ENCODE measurements at regions not wholly inside any gene's neighbourhood (a gene's known extent, or its start where the extent isn't known, plus 50 kb on each side); places are given as distances from the start of the nearest gene placed in this dataset.
A peak's percentile ranks its signal among the peaks of the same experiment; 100 is the strongest.

GRCh38 chr4:159483782-159484741, 381.2 kb downstream of the RAPGEF2 start:
- no peak for DNase-seq (ENCODE audit: extremely low read depth, low read depth)
- TF ChIP-seq CTCF (IDR thresholded peaks at IDR 0.05; ENCODE audit: low read depth, low read length): no peak

GRCh38 chr4:159484864-159485263, 382.0 kb downstream of the RAPGEF2 start:
- no peak for DNase-seq (ENCODE audit: extremely low read depth, low read depth)
- no peak for TF ChIP-seq CTCF (IDR thresholded peaks at IDR 0.05; ENCODE audit: low read depth, low read length)

- DNase-seq (ENCODE audit: extremely low read depth, low read depth): peak; percentile 36
These were observed 384.4 kb downstream of the RAPGEF2 start for GRCh38 chr4:159487284-159487747.

DNA sequence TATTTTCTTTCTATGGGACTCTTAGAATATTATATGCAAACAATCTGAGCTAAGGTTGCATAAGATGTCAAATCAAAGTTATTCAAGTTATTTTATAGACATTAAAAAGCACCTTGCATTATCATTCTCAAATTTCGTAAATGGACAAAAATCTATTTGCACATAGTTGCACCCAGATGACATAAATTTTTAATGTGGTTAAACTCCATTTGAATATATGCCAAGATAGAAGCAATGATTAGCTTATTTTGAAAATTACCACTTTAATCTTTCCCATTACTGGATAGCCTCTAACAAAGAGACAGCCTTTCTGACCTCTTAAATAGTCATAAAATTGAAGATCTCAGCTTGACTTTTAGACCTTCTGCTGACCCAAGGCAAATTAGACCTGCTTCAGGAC, 386.8 kb downstream of the RAPGEF2 start:
- TF ChIP-seq CTCF (IDR thresholded peaks at IDR 0.05; ENCODE audit: low read depth, low read length): no peak
- DNase-seq (ENCODE audit: extremely low read depth, low read depth): no peak

More at GRCh38 chr4:159487284-159487747, 384.4 kb downstream of the RAPGEF2 start:
- peak; percentile 86 for TF ChIP-seq CTCF (IDR thresholded peaks at IDR 0.05; ENCODE audit: low read depth, low read length)

GRCh38 chr4:159495515-159496236, 392.8 kb downstream of the RAPGEF2 start:
- no peak for TF ChIP-seq CTCF (IDR thresholded peaks at IDR 0.05; ENCODE audit: low read depth, low read length)
- DNase-seq (ENCODE audit: extremely low read depth, low read depth): no peak

- DNase-seq (ENCODE audit: extremely low read depth, low read depth): no peak
- no peak for TF ChIP-seq CTCF (IDR thresholded peaks at IDR 0.05; ENCODE audit: low read depth, low read length)
These were observed 393.4 kb downstream of the RAPGEF2 start for GRCh38 chr4:159496248-159496647.

DNA sequence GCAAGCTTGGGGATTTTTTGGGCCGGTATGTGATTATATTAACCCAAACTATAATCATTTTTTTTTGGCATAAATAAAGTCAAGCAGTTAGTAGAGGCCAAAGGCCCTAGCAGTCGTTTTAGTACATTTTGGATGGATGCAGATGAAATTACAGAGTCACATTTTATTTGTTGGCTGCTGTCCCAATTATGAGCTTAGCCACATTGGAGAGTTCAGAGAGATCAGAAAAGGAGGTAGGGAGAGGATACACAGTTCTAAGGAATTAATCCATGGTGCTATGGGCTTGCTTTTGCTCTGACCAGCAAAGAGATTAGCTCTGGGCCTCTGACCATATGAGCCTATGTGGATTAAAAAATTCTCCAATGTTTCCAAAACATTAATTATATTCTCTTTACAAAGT, 395.1 kb downstream of the RAPGEF2 start:
- no peak for DNase-seq (ENCODE audit: extremely low read depth, low read depth)
- no peak for TF ChIP-seq CTCF (IDR thresholded peaks at IDR 0.05; ENCODE audit: low read depth, low read length)

Measured in AG09319 (cell line).